Activated naive CD4-positive, alpha-beta T cell treated with anti-CD3 and anti-CD28 coated beads, Interleukin-2, amount 10 ng/mL, durations not matched to agents 7 days and 5 days (primary cell): ENCODE measurements at regions not wholly inside any gene's neighbourhood (a gene's known extent, or its start where the extent isn't known, plus 50 kb on each side); places are given as distances from the start of the nearest gene placed in this dataset.

Experiments
- CTCF ChIA-PET: fragments of 350-600 bp; sonication (Branson Sonifier 250); formaldehyde crosslinking; loops from one replicate; lab custom pipeline; 2021; ENCODE audit warnings: antibody characterized with exemption; lab: Charles Lee
- DNase-seq: peaks from one replicate; pipeline ENCODE4 v3.0.0-alpha.2; 2020
- H3K27ac Mint-ChIP-seq: one replicate; pipeline ENCODE4 v1.8.0; 2021; ENCODE audit warnings: mild to moderate bottlenecking, moderate library complexity, mixed read lengths
- H3K27me3 Mint-ChIP-seq: one replicate; pipeline ENCODE4 v1.8.0; 2021; ENCODE audit warnings: mild to moderate bottlenecking, mixed read lengths
- H3K36me3 Mint-ChIP-seq: one replicate; pipeline ENCODE4 v1.8.0; 2021; ENCODE audit warnings: mixed read lengths
- H3K4me1 Mint-ChIP-seq: one replicate; pipeline ENCODE4 v1.8.0; 2021; ENCODE audit warnings: mixed read lengths
- H3K4me3 Mint-ChIP-seq: one replicate; pipeline ENCODE4 v1.8.0; 2021; ENCODE audit warnings: mild to moderate bottlenecking, moderate library complexity, mixed read lengths
- H3K9me3 Mint-ChIP-seq: one replicate; pipeline ENCODE4 v1.8.0; 2021; ENCODE audit warnings: mixed read lengths

GRCh38 chr21:26659182-26659581 is 86.1 kb upstream of the CYYR1 start:
- DNase-seq: no peak
- Mint-ChIP-seq H3K36me3 (no peaks in the 10 kb centered on the region), H3K4me1 (no peaks in the 10 kb centered on the region), H3K27me3 (no peaks in the 10 kb centered on the region), H3K27ac (no peak overlapping the region), H3K9me3 (peaks cover 3% of the 10 kb centered on the region), H3K4me3 (no peak overlapping the region)
- CTCF ChIA-PET: no interaction called here

- Mint-ChIP-seq H3K4me1 (no peaks in the 10 kb centered on the region), H3K27me3 (no peaks in the 10 kb centered on the region), H3K27ac (no peak overlapping the region), H3K4me3 (no peak overlapping the region), H3K9me3 (no peaks in the 10 kb centered on the region), H3K36me3 (no peaks in the 10 kb centered on the region)
- no peak for DNase-seq
- CTCF ChIA-PET: no interaction called here
Observed at GRCh38 chr21:26655460-26655859, 82.4 kb upstream of the CYYR1 start.

DNA sequence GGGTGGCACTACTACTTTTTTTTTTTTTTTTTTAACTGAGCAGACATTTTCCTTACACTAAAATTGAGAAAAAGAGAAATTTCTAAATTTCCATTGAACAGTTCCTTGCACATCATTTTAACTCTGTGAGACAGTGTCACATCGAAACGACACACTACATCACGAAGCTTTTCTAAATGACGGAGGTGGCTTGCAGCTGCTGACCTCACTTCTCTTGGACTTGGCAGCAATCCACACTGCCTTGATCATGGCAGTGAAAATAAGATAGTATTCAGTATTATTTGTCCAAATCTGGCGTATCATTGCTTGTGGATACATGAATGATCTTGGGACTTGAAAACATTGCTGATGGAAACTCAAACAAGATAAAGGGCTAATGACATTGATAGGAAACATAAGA is 80.3 kb upstream of the CYYR1 start:
- no peaks in the 10 kb centered on the region for H3K27me3 Mint-ChIP-seq
- H3K4me1 Mint-ChIP-seq: no peaks in the 10 kb centered on the region
- no peak overlapping the region for H3K4me3 Mint-ChIP-seq
- DNase-seq: no peak
- no peaks in the 10 kb centered on the region for H3K36me3 Mint-ChIP-seq
- H3K9me3 Mint-ChIP-seq: no peaks in the 10 kb centered on the region
- CTCF ChIA-PET: no interaction called here
- H3K27ac Mint-ChIP-seq: no peak overlapping the region

DNA sequence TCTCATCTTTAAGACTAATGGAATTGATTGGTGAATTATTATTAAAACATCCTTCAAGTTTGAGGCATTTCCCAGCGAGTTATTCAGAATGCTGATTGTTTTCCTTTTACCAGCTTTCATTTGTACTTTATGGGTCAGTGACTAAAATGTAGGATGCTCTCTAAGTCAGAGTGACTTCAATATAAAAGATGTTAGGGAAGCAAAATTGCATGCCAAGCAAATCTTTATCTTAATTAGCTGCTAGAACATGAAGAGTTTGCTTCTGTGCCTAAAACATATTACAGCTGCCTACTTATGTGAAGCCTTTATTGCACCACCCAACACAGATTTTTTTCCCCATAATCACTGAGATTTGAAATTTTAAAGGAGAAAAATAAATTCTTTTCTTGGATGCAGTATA is 79.8 kb upstream of the CYYR1 start:
- DNase-seq: no peak
- Mint-ChIP-seq H3K27ac (no peak overlapping the region), H3K4me3 (no peak overlapping the region), H3K36me3 (no peaks in the 10 kb centered on the region), H3K27me3 (no peaks in the 10 kb centered on the region), H3K4me1 (no peaks in the 10 kb centered on the region), H3K9me3 (no peaks in the 10 kb centered on the region)
- CTCF ChIA-PET: no interaction called here

DNA sequence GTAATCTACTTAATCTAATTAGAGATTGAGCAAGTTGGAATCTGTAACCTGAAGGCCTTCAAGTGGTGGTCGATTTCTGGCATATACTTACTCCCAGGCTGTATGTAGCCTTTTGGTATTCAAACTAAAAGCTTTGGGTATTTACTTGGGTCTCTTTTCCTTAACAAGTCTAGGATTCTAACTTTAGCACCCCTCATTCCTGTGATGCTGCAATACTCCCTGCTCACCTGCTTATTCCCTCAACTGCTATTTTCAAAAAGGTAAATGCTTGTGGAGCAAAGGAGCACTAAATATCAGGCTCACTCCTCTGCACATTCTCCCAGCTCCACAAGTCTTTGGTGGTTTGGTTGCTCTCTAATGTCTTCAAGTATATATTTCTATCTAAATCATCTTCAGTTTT is 68.0 kb upstream of the CYYR1 start:
- no peaks in the 10 kb centered on the region for H3K27me3 Mint-ChIP-seq
- CTCF ChIA-PET: no interaction called here
- no peak for DNase-seq
- no peak overlapping the region for H3K27ac Mint-ChIP-seq
- H3K9me3 Mint-ChIP-seq: no peaks in the 10 kb centered on the region
- no peak overlapping the region for H3K4me3 Mint-ChIP-seq
- no peaks in the 10 kb centered on the region for H3K4me1 Mint-ChIP-seq
- no peaks in the 10 kb centered on the region for H3K36me3 Mint-ChIP-seq

- Mint-ChIP-seq H3K27me3 (no peaks in the 10 kb centered on the region), H3K36me3 (no peaks in the 10 kb centered on the region), H3K4me3 (no peak overlapping the region), H3K4me1 (no peaks in the 10 kb centered on the region), H3K27ac (no peak overlapping the region), H3K9me3 (peaks cover 2% of the 10 kb centered on the region)
- no peak for DNase-seq
- CTCF ChIA-PET: no interaction called here
Observed at GRCh38 chr21:26637201-26637745, 64.2 kb upstream of the CYYR1 start.

- no peak overlapping the region for H3K27ac Mint-ChIP-seq
- H3K9me3 Mint-ChIP-seq: peaks cover 2% of the 10 kb centered on the region
Observed at GRCh38 chr21:26635681-26636080, 62.6 kb upstream of the CYYR1 start.

GRCh38 chr21:26632691-26633090 is 59.6 kb upstream of the CYYR1 start:
- no peak for DNase-seq
- CTCF ChIA-PET: no interaction called here
- Mint-ChIP-seq H3K27me3 (no peaks in the 10 kb centered on the region), H3K4me3 (no peak overlapping the region), H3K27ac (no peak overlapping the region), H3K36me3 (no peaks in the 10 kb centered on the region), H3K9me3 (peaks cover 2% of the 10 kb centered on the region), H3K4me1 (no peaks in the 10 kb centered on the region)

More at GRCh38 chr21:26635681-26636080, 62.6 kb upstream of the CYYR1 start:
- H3K4me1 Mint-ChIP-seq: no peaks in the 10 kb centered on the region
- no peak overlapping the region for H3K4me3 Mint-ChIP-seq
- H3K36me3 Mint-ChIP-seq: no peaks in the 10 kb centered on the region
- CTCF ChIA-PET: no interaction called here
- no peaks in the 10 kb centered on the region for H3K27me3 Mint-ChIP-seq
- DNase-seq: no peak

GRCh38 chr21:26626187-26626586 is 53.1 kb upstream of the CYYR1 start:
- CTCF ChIA-PET: no interaction called here
- Mint-ChIP-seq H3K27ac (no peak overlapping the region), H3K4me3 (no peak overlapping the region), H3K27me3 (no peaks in the 10 kb centered on the region), H3K36me3 (no peaks in the 10 kb centered on the region), H3K9me3 (no peaks in the 10 kb centered on the region), H3K4me1 (no peaks in the 10 kb centered on the region)
- DNase-seq: no peak

GRCh38 chr21:26624983-26625519 is 52.0 kb upstream of the CYYR1 start:
- no peaks in the 10 kb centered on the region for H3K27me3 Mint-ChIP-seq
- CTCF ChIA-PET: no interaction called here

More at GRCh38 chr21:26624983-26625519, 52.0 kb upstream of the CYYR1 start:
- Mint-ChIP-seq H3K36me3 (no peaks in the 10 kb centered on the region), H3K4me1 (no peaks in the 10 kb centered on the region), H3K27ac (no peak overlapping the region), H3K9me3 (no peaks in the 10 kb centered on the region), H3K4me3 (no peak overlapping the region)
- DNase-seq: no peak
